AG10803 (cell line): ENCODE measurements at regions not wholly inside any gene's neighbourhood (a gene's known extent, or its start where the extent isn't known, plus 50 kb on each side); places are given as distances from the start of the nearest gene placed in this dataset.

Experiments used
- DNase-seq: peaks from one replicate; pipeline ENCODE4 v3.0.0; 2010; ENCODE audit warnings: low read depth
- H3K4me3 ChIP-seq: 2 replicates; pipeline ENCODE4 v1.5.1; 2011; ENCODE audit warnings: mild to moderate bottlenecking, low read length, control low read depth
- TF ChIP-seq, protein P1 (sequence below): conservative IDR thresholded peaks from 2 replicates; pipeline ENCODE4 v1.5.1; 2011; ENCODE audit warnings: mild to moderate bottlenecking, low read length, control low read depth, inconsistent platforms

DNA sequence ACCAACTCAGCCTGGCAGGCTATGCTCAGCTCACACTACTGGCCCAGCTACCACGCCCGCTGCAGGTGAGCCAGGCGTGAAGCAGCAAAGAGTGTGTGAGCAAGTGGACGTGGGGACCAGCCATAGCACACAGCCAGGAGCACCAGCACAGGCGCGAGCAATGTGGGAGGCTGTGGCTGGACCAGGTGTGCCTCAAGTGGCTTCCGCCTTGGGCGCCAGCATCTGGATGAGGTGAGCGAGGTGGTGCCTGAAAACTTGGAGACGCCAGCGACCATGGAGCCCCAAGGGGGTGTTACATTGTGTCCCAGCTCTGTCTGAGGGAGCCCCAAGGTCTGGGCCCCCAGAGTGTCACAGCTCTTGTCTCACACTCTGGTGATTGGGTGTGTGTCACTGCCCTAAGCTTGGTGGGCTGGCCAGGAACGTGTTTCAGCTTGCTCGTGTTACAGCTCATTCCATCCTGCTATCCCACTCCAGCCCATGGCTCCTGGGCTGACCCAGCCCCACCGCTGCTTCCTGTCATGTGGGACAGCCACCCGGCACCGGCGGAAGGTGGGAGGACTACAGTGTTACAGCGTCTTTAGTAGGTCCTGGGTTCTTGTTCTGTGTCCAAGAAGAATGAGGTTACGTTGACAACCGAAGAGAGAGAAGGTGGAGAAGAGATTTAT lies 508.0 kb upstream of the MMS22L start:
- DNase-seq: no peak
- no peak overlapping the region for H3K4me3 ChIP-seq
- TF ChIP-seq, protein P1, sequence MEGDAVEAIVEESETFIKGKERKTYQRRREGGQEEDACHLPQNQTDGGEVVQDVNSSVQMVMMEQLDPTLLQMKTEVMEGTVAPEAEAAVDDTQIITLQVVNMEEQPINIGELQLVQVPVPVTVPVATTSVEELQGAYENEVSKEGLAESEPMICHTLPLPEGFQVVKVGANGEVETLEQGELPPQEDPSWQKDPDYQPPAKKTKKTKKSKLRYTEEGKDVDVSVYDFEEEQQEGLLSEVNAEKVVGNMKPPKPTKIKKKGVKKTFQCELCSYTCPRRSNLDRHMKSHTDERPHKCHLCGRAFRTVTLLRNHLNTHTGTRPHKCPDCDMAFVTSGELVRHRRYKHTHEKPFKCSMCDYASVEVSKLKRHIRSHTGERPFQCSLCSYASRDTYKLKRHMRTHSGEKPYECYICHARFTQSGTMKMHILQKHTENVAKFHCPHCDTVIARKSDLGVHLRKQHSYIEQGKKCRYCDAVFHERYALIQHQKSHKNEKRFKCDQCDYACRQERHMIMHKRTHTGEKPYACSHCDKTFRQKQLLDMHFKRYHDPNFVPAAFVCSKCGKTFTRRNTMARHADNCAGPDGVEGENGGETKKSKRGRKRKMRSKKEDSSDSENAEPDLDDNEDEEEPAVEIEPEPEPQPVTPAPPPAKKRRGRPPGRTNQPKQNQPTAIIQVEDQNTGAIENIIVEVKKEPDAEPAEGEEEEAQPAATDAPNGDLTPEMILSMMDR: no peak

DNA sequence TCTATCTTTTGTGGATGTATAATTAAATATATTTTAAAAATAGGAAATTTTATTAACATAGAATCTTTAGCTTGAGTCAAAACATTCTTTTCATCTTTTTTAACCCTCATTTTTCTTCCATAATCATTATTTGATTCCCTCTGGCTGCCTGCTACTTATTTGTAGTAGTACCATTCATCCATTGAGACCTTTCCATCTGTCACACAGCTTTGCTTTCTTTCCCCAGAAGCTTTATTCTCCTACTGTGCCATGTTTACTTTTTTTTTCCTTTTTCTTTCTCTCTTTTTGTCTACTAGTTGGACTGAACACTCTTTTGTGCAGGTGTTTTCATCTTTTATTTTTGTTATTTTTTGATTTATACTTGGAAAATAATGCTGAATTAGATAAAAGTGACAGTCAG lies 522.6 kb upstream of the MMS22L start:
- TF ChIP-seq, protein P1: no peak
- no peak for DNase-seq
- H3K4me3 ChIP-seq: no peak overlapping the region

DNA sequence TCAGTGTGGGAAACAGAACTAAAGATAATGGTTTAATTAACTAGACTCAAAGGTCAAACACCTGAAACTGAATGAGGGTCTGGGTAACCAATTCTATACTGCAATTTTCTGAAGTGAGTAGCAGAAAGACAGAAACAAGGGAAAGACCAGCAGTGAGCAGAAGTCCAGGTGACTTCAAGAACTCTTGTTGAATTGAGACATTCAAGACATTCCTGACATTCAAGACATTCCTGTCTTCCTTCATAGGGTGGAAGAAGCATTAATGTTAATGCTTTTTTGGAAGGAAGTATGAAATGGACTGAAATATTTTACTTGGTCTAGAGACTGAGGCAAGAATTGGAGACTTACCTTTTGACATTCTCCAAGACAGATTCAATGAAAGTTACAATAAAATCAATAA lies 529.9 kb upstream of the MMS22L start:
- H3K4me3 ChIP-seq: no peak overlapping the region
- TF ChIP-seq, protein P1: no peak
- no peak for DNase-seq

DNA sequence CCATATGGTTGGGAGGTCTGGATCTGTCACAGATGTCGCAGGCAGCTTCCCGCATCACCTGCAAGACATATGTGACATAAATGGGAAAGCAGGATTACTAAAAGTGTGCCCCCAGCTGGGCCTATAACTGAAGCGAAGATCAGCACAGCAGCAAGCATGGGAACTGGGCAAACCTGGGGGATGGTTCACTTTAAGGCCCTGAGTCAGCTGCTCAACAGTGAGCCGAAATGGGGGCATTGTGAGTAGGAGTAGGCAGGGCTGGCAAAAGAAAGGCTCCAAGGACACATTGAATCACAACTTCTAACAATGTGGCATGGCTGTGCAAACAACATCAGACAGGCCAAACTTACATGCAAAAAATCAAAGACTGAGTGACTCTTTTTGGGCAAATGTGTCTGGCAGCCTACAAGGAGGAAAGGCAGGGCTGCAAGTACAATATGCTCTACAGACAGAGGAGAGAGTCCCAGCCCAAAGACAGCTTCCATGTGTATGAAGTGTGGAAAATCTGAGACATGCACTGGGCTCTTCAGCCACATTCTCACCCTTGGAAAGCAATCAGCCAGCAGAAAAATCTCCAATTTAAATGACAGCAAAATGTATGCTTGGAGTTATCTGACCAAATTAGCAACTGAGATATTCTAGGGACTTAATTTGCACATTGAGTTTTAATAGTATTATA lies 531.0 kb upstream of the MMS22L start:
- TF ChIP-seq, protein P1: no peak
- no peak overlapping the region for H3K4me3 ChIP-seq
- DNase-seq: no peak

DNA sequence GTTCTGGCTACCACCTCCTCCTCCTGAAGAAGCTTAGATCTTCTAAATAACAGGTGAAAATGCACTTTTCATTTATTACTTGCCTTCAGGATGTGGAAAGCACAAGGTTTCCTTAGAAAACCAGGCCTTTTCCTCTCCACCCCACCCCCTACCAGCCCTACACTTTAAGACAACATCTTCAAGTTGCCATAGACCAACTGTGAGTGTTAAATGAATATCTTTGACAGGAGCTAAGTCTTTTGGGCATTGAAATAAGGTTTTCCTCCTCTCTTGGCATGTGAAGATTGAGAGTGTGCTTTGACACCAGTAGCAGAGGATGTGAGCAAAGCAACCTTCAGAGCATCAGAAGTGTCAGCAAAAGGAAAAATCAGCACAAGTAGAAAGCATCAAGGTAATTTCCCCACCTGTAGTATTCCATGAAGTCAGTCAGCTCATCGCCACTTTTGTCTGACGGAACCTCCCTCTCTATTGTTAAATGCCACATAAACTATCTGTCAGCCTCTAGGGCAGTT lies 532.3 kb upstream of the MMS22L start:
- DNase-seq: no peak
- no peak overlapping the region for H3K4me3 ChIP-seq
- TF ChIP-seq, protein P1: no peak

DNA sequence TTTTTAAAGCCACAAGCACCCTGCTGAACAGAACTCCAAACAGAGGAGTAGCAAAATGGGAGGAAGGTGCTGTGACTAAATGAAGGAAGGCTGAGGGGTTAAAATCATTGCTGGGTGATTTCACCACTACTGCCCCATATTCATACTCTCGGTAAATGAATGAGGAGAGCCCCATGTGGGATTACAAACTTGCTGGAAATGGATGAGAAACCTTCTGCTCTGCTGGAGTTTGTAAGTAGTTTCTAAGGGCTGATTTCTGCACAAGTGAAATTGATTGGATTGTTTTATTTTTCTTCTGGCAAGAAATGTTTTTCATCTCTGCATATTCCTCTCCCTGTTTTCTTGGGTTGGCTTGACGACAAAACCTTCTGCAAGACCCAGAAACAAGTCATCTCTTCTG lies 533.5 kb upstream of the MMS22L start:
- no peak for DNase-seq
- H3K4me3 ChIP-seq: no peak overlapping the region
- TF ChIP-seq, protein P1: no peak

DNA sequence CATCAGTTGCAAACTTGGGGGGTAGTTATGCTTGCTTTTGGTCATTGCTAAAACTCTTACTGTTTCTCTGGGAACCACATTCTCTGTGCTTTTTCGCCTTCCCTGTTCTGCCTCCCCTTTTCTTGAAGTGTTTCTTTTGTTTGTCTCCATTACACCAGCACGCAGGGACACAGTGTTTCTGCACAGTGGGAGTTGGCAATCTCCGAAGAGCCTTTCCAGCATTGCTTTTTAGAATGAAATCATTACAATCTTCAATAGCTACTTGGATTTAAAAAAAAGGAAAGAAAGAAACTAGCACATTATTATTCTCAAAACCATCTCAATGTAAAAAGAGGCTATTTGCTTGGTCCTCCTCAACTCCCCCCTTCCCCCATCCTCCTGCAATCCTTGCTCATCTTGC lies 536.7 kb upstream of the MMS22L start:
- TF ChIP-seq, protein P1: no peak
- no peak for DNase-seq
- H3K4me3 ChIP-seq: no peak overlapping the region
